CD4-positive, alpha-beta T cell treated with Interleukin-17A for 4 hours (primary cell): ENCODE measurements at regions not wholly inside any gene's neighbourhood (a gene's known extent, or its start where the extent isn't known, plus 50 kb on each side); places are given as distances from the start of the nearest gene placed in this dataset.
"Not testable (repeated sequence)": the region's sequence is repeated elsewhere in the genome, so short reads cannot be mapped to it uniquely, and the experiment has no call there.

Experiments
- DNase-seq: peaks from one replicate; pipeline ENCODE4 v3.0.0-alpha.2; 2020; ENCODE audit warnings: mixed read lengths

GRCh38 chr7:16130111-16131110, 290.9 kb downstream of the CRPPA start:
- DNase-seq: no peak

DNA sequence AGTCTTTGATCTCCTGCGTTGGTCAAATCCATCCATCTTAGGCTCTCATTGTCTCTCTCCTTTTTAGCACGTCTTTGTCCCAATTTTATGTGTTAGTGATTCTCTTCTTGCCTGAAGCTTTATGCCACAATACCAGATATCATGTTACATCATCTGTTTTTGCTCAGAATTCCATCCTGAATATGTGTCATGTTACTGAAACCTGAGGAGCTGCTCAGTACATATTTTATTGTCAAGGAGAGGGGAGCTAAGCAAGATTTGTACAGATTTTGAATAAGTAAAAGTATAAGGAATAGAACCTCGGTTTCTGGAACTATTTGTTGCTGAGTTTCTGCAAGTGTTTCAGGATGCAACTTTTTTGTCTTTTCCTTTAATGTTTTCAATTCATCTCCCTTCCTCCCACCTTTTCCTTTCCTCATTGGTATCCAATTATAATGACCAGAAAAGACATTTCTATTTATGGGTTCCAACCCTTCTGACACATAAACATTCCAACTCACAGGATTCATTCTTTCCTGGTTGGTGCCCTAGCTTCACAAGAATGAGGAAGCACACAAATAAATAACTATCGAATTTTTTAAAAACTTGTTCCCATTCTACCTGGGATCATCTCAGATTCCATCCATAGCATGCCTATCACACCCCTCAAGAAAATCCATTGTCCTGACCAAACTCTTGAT, 291.8 kb downstream of the CRPPA start:
- no peak for DNase-seq

- no peak for DNase-seq
These were observed 298.1 kb downstream of the CRPPA start for GRCh38 chr7:16123117-16123770.

GRCh38 chr7:16121876-16122390, 299.4 kb downstream of the CRPPA start:
- no peak for DNase-seq

DNA sequence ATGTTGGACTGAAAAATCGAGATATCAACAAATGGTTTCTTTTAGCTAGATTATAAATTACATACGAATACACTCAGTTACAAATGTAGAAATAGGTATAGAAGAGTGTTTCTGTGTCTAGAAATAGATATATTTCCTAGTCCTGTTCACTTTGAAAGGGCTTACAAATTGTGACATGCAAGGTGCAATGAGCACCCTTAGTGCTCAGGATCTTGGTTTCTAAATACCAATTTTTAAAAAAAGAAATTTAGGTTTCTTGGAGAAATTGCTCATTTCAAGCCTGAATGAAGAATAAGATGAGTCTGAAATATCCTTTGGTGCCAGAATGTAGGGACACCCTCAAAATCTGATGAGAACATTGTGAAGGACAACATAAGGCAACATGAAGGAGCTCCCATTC, 306.0 kb downstream of the CRPPA start:
- DNase-seq: no peak

DNA sequence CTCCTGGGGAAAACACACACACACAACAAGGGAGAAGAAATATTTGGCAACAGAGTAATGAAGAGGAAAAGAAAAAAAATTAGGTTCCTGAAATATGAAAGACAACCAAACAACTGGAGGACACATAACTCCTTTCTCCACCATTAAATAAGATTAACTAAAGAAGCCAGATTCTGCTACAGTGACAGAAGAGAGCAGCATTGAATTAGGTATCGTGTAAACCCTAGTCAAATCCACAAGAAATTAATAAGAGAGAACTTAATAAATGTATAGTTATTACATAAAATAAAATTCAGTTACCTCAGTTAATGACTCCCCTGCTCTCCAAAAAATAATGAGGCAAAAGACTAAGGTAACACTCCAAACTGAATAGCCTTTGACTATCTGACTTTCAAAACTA, 306.7 kb downstream of the CRPPA start:
- no peak for DNase-seq

DNA sequence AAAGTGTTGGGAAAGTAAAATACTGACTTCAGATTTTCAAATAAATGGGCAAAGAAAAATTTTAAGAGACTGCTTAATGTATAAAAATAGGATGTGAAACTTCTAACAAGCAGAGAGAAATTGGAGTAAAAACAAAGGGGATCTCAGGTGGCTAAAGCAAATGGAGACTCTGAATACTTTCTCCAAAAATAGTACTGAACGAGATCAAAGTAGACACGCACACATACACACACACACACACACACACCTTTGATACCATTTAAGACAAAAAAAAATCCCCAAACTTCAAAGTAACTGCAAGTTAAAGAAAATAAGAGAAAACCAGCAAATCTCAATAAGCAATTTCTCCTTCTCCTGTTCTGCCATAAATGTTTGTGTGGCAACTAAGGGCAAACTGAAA, 307.3 kb downstream of the CRPPA start:
- DNase-seq: no peak

DNA sequence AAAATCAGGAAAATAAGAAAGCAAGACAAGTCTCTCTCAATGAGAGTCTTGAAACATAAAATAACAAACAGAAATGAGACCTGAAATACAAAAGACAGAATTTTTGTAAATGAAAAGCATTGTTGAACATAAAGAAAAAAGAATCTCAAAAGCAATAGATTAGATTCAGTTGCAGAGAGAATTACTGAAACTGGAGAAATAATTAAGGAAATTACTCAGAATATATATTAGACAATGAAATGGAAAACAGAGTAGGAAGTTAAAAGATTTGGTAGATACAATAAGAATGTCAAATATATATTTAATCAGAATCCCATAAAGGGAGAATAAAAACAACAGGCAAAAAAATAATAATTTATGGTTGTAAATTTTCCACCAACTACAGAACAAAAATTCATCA, 308.3 kb downstream of the CRPPA start:
- no peak for DNase-seq

- DNase-seq: no peak
These were observed 314.5 kb downstream of the CRPPA start for GRCh38 chr7:16106869-16107268.

DNA sequence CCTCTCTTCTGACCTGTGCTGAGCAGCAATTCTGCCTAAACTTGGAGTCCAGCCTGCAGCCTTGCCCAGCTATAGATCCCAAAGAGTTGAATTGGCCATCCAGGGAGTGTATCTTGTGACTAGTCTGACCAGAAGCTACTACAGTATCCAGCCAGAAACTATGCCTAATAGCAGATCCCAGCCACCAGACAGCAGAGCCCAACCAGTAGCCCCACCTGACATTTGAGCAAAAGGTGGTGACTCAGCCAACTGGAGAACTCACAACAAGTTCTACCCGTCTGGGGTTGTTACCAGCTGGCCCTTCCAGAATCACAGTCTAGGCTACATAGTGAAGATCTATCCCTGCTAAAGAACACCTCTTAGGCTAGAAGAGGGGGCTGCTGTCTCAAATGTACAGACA, 315.0 kb downstream of the CRPPA start:
- no peak for DNase-seq

GRCh38 chr7:16099302-16099849, 322.0 kb downstream of the CRPPA start:
- no peak for DNase-seq

DNA sequence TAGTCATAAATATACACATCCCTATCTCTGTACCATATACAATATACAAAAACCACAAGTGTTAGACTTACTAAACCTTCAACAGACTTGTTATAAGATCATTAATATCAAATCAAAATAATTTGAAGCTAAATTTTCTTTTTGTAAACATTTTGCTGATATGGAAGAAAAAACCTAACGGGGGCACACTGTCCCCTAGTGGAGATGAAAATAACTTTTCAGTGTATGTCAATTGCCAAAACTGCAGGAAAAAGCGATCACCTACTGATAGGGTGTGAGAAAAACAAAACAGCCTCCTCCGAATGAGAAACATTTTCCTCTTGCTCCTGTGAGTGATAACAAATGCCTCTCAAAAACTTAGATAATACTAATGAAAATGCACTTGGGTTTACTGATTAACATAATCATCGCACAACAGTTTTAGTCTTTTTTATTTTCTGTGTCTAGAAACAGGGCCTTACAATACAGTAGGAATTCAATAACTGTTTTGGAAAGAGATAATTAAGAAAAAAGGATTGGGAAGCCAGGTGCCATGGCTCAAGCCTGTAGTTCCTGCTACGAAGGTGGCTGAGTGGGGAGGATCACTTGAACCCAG, 322.7 kb downstream of the CRPPA start:
- DNase-seq: no peak

GRCh38 chr7:16098058-16098457, 323.3 kb downstream of the CRPPA start:
- DNase-seq: no peak

DNA sequence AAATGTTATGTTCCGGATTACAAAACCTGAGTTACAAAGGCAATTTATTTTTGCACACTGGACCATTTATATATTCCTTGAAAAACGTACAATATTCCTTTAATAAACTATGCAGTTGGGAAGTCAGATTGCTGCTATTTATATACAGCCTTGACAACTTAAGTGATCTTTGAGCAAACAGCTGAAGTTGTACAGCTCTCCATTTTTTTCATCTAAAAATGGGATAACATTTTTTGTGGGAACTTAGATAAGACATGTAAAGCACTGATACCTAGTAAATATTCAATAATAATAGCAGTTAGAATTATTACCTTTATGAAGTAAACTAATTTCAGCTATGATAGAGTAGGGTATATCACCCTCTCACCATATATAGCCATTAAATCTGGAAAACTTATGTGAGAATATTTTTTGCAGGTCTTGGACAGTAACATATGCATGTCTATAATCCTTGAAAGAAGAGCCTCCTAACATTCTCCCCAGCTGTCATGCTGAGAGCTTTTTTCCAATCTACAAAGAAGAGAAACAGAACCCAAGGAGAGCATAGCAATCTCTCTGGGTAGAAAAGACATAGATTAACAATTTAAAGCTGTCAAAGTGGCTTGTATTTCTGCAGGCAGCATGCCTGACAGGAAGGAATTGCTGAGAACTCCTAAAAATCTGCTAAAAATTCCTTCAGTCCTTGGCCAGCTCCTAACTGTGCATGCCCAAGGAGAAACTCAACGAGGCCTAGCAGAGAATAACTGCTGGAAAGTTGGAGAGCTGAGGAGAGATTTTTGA, 326.0 kb downstream of the CRPPA start:
- DNase-seq: no peak

DNA sequence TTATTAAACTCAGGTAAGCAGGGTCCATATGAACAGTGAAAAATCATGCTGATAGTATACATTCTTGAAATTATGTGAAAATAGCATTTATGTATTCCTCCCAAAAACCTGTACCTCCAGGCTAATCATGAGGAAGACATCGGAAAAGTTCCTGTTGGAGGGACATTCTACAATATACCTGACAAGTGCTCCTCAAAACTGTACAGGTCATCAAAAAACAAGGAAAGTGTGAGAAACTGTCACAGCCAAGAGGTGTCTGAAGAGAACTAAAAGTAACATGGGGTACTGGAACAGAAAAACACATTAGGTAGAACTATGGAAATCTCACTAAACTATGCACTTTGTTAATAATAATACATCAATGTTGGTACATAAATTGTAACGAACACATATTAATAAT, 326.7 kb downstream of the CRPPA start:
- DNase-seq: no peak

DNA sequence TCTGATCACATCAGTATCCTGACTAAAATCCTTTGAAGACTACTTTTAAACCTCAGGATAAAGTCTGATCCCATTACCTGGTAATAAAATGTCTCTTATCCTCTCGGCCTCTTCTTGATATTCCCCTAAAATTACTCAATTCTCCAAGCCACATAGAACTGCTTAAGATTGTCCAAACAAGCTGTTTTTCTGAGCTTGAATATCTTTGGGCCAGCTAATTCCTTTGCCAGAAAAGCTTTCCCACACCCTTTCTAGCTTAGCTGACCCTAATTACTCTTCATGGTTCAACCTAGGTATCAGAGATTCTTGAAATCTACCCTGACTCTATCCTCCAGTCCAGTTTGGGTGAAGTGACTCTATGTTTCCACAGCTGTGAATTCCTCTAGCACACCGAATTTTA, 328.6 kb downstream of the CRPPA start:
- no peak for DNase-seq

GRCh38 chr7:16091701-16092310, 329.5 kb downstream of the CRPPA start:
- no peak for DNase-seq

GRCh38 chr7:16089801-16090200, 331.5 kb downstream of the CRPPA start:
- DNase-seq: no peak

DNA sequence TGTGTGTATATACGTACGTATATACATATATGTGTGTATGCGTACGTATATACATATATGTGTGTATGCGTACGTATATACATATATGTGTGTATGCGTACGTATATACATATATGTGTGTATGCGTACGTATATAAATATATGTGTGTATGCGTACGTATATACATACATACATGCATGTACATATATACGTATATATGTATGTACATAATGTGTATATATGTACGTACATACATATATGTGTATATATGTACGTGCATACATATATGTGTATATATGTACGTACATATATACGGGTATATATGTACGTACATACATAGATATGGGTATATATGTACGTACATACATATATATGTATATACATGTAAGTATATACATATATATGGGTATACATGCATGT, 332.1 kb downstream of the CRPPA start:
- no peak for DNase-seq

DNA sequence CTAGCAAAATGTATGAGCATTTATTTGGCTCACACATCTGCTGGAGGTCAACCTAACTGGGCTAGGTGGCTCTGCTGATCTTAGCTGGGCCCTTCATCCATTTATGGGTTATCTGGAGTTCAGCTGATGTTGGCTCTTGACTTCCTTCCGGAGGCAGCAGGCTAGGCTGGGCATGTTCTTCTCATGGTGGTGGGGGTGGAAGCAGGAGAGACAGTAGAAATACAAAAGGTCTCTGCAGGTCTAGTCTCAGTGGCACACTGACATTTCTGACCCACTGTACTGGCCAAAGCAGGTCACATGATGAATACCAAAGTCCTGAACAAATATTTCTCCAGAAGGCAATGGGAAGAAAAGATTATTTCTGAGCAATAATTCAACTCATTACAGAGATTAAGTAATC, 334.6 kb downstream of the CRPPA start:
- DNase-seq: no peak

DNA sequence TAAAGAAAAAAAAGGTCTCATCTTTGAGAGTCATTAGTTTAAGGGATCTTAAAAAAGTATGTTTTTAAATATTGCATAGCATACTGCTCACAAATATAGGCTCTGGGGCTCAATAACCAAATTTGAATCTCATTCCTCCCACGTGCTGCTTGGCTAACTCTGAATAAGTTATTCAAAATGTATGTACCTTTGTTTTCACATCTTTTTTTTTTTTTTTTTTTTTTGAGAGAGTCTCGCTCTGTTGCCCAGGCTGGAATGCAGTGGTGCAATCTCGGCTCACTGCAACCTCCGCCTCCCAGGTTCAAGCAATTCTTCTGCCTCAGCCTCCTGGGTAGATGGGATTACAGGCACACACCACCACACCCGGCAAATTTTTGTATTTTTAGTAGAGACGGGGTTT, 335.6 kb downstream of the CRPPA start:
- not testable (repeated sequence) for DNase-seq
